HG03354 (cell line): ENCODE measurements at regions not wholly inside any gene's neighbourhood (a gene's known extent, or its start where the extent isn't known, plus 50 kb on each side); places are given as distances from the start of the nearest gene placed in this dataset.
"Not testable (repeated sequence)": the region's sequence is repeated elsewhere in the genome, so short reads cannot be mapped to it uniquely, and the experiment has no call there.

Source experiments
- ATAC-seq: cut with Tn5 transposase; IDR thresholded peaks from one replicate; pipeline ENCODE4 v1.9.1; 2021; ENCODE audit warnings: mild to moderate bottlenecking; ENCODE audit not compliant: unreplicated experiment, poor library complexity, severe bottlenecking

DNA sequence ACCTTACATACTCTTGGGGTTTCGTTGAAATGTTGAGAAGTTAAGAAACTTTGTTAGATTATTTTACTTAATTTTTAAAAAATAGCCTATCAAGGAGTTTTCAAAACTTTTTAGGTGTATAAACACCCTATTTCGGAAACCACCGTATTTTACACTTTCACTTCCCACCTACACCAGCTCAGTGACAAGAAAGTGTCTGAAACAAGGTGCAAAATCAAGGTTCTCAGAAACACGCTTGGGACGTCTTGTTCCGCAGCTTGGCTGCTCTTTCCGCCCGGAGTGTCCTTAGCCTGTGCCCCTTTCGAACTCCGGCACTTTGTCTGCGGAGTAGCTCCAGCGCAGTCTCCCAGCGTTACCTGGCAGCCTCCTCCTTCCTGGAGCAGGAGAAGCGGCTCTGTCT is 233.8 kb upstream of the PLGLB1 start:
- not testable (repeated sequence) for ATAC-seq

DNA sequence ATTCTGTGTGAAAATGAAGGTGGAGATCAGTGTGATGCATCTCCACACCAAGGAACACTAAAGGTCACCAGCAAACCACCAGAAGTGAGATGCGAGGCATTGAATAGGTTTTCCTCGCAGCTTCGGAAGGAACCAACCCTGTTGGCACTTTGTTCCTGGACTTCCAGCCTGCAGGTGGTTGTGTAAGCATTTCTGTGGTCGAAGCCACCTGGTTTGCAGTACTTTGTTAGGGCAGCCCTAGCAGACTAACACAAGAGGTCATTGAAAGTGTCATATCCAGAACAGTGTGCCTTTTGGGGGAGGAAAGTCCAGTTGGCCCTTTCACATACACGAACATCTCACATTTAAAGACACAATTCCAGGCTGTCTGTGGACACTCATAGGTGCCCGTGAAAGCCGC is 237.2 kb upstream of the PLGLB1 start:
- ATAC-seq = not testable (repeated sequence)

DNA sequence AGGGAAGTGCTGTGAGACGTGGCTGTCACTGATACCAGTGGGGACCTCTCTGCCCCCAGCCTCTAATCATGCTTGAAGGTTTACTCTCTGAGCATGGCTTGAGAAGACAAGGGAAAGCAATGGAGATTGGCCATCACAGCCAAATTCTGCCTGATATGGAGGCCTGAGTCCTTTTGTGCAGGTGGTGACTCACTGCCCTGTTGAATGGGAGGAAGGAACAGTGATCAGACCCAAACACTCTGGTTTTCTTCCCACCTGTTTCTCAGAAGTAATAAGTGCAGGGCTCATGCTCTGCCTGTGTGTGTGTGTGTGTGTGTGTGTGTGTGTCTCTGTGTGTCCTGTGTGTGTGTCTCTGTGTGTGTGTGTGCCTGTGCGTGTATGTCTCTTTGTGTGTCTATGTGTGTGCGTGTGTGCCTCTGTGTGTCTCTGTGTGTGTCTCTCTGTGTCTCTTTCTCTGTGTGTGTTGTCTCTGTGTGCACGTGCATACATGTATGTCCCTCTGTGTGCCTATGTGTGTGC is 240.6 kb upstream of the PLGLB1 start:
- not testable (repeated sequence) for ATAC-seq

DNA sequence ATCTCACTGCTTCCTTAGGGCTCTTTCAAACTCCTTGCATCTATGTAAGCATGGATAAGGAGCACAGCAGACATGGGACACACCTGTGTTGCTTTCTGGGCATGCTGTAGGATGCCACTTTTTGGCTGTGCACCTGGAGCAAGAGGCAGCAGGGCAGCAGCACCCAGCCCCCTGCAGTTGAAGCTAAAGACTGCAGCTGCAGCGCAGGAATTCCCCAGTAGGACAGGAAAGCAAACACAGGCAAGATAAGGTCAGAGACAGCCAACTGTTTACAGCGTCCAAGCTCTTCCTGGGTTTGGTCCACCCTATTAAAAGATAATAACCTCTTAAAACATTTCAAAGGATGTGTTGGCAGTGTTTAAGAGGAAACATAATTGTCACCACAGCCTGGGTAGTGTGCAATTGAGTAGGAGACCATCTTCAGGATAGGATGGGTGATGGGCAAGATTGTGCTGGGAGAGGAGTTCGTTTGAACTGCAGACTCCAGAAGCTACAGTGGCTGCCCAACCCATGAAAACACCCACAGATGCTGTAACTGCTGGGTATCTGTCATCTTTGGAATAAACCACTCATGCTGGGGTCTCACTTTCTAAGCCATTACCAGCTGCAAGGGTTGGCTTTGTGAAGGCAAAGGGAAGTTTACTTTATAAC is 242.3 kb upstream of the PLGLB1 start:
- ATAC-seq = not testable (repeated sequence)

DNA sequence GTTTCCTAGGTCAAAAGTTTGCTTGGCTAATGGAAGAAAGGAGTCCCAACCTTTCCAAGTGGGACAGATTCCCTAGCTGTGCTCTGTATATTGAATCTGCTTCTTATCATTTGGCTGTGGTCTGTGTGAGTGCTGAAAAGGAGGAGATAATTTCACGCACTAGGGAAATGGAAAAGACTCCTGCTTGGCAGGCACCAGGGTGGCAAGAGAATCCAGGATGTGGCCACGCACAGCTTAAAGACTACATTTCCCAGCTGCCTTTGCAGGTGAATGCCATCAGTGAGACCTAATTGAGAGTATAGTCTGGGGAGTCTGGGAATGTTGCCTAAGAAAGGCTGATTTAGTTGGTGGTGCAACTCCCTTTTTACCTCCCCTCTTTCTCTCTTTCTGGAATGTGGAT is 253.5 kb upstream of the PLGLB1 start:
- not testable (repeated sequence) for ATAC-seq

GRCh38 chr2:87275974-87276629 is 254.5 kb upstream of the PLGLB1 start:
- not testable (repeated sequence) for ATAC-seq

DNA sequence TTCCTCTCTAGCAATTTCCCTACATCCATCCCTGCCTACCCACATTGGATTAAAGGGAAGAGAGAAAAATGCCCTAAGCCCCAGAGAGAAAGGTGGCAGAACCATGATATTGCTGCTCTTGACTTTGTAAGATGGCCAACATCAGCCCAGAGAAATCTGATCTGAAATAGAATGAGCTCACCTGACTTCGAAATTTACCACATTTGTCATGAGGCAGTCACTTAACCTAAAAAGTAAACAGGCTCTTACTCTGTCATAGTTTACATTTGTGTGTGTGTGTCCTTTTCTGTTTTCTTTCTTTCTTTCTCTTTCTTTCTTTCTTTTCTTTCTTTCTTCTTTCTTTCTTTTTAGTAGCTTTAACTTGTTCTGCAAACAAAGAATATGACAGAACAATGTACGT is 255.0 kb upstream of the PLGLB1 start:
- not testable (repeated sequence) for ATAC-seq

- not testable (repeated sequence) for ATAC-seq
These were observed 256.1 kb upstream of the PLGLB1 start for GRCh38 chr2:87277734-87278133.

GRCh38 chr2:87280596-87281355 is 259.1 kb upstream of the PLGLB1 start:
- ATAC-seq = not testable (repeated sequence)

DNA sequence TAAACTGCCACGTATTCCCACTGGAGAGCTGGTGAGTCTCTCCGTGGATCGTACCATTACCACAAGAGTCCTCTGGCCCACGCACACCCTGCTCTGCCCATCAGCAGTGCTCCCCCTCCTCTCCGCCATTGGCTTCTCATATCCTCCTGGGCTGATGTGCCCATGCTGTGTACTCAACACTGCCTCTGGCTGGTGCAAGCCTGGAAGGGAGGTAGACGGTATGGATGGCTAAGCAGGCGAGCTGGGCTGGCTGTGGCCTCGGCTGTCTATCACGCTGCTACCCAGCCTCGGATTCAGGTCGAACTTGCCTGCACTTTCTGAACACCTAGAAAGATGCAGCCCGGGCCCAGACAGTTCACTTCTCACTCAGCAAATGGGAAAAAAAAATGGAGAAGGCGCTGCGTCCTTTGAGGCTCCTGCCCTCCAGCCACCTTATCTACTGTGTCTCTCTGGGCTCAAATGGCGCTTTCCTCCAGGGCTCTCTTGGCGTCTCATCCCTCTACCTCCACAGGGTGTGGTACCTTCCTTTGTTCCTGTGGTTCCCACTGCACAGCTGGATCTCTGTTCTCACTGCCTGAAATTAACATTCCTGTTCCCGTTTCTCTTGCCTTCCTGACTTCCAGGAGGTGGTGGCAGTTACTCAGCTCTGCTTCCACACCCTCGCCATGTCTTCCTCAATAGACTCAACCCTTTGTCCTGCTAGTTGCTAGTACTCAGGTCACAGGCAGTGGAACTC is 262.3 kb upstream of the PLGLB1 start:
- not testable (repeated sequence) for ATAC-seq

DNA sequence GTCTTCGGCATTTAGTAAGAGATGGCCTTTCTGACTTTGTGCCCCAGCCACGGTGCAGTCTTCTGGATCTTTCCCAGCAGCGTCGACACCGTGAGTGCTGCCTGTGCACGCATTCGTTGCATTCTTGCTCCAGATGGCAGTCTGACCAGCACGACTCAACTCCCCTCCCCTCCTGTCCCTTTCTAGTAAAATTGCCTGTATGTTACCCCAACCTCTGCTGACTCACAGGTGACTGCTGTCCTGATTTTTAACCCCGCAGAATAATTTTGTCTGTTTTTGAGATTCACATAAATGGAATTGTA is 262.8 kb upstream of the PLGLB1 start:
- not testable (repeated sequence) for ATAC-seq

DNA sequence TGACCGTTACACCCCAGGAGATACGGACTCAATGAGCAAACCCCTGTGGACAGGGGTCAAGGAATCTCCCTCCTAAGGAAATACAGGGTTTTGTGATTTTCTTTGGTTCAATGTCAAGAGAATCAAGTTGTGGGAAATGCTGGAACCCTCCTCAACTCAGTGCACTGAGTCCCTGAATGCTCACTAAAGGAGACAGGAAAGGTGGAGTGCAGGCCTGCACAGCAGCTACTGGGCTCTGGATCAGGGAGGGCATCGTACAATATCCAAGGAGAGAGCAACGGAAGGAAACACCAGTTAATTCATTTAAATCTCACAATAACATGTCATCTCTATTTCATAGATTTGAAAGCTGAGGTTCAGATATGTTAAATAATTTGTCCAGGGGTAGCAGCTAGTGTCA is 263.5 kb upstream of the PLGLB1 start:
- not testable (repeated sequence) for ATAC-seq

DNA sequence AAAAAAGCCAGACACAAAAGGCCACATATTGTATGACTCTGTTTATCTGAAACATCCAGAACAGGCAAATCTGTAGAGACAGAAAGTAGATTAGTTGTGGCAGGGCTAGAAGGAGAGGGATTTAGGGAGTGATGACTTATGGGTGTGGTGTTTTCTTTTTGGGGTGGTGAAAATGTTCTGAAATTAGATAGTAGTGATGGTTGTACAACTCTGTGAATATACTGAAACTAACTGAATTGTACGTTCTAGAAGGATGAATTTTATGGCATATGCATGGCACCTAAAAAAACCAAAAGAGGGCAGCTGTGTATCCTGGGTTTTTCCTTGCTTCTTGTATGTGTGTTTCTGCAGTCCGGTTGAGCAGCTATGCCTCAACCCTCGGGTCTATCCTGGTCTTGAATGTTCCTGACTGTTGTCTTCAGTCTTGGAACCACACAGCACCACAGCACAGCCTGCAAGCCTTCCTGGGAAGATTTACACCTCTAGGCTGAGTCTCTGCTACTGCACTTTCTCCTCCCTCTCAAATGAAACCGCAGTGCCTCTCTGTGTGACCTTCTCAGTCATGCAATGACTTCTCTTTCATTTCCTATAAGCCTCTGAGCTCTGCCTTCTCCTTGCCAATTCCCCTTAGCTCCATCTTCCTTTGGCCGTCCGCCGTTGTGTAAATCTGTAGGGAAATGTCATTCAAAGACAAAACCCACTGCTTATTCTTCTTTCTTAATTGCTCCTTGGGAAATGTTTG is 269.1 kb upstream of the PLGLB1 start:
- ATAC-seq = not testable (repeated sequence)

DNA sequence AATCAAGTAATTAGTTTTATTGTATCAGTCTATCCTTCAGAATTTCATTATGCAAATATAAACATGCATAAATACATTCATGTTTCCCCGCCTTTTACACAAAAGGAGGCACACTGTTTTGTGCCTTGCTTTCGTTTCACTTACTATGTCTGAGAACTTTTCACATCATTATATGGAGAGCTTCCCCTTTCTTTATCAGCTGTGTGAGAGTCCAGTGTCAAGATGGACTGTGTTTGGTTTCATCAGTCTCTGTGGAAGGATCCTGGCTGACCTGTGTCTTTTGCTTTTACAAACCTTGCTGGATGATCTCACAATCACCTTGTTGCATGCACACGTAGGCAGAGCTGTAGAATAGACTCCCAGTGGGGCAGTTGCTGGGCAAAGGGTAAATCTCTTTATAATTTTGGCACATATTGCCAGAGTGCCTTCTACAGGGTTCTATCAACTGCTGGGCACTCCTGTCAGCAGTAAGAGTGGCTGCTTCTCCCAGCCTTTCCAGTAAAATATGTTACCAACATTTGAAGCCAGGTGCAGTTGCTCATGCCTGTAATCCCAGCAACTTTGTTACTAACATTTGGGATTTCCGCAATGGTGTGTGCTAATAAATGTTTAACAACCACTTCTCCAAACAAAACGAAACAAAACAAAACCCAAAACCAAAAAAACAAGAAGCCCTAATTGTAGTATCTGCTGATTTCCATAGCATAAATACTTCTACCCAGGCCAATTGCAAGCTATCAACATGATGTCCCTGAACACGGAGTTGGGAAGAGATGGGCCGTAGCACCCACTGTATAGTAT is 270.0 kb upstream of the PLGLB1 start:
- ATAC-seq = not testable (repeated sequence)

DNA sequence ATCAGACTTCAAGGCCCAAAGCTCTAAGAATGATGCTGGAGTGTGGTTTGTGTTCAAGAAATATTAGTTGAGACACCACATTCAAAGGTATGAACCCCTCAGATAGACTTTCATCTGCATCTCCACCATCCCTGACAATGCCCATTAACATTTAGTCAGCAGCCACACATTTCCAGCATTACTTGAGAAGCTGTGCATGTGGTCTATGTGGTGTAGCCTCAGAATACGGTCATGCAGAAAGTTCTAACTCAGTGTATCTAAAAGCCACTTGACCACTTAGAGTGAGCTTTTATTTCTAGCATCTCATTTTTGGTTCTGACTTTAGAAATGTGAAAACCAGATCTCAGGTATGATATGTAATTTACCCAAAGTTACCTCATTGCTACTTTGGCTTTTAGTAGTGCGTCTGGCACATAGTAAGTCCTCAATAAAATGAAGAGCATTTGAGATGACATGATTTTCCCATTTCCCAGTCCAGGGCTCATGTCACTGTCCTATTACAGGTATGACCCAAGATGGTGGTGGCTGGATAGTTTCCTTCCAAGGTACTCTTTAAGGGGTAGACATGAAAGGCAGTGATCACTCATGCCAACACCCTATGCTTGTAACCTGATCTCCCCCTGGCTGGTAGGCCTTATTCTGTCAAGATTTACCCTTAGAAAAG is 272.4 kb upstream of the PLGLB1 start:
- not testable (repeated sequence) for ATAC-seq

DNA sequence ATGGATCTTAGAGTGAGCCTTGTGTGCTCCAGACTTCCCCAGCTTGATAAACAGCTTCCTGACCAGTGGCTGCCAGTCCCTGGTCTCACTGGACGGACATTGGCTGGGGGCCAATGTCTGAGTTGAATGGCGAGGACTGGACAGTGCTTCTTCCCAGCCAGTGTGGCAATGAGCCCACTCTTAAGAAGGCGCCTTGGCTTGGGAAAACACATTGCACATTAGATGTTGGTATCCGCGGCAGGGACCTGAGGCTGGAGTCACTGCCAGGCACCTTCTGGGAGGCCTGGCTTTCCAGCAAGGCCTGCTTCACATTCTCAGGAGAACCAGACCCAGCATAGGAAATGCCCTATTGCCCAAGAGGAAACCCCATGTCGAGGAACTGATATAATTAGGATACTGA is 273.5 kb upstream of the PLGLB1 start:
- not testable (repeated sequence) for ATAC-seq

GRCh38 chr2:87301349-87301748 is 279.7 kb upstream of the PLGLB1 start:
- not testable (repeated sequence) for ATAC-seq

DNA sequence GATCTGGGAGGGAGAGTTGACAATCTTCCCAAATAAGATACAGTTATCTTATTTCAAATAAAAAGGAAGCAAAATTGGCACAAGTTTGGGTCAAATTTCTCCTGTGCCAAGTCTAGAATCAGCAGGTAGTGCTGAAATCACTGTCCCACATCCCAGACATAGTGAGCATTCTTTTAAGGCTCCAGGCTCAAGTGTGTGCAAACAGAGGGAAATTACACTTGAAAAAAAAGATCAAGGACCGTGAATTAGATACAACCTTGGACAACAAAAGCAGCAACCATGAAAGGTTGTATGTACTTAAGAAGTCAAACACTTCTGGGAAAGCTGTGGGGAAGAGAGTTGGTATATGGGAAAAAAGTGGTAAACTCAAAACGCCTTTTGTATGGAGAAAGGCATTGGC is 280.2 kb upstream of the PLGLB1 start:
- ATAC-seq = not testable (repeated sequence)
